Fibroblast of lung (primary cell): ENCODE measurements at regions not wholly inside any gene's neighbourhood (a gene's known extent, or its start where the extent isn't known, plus 50 kb on each side); places are given as distances from the start of the nearest gene placed in this dataset.

Source experiments
- EZH2 ChIP-seq: IDR thresholded peaks from 2 replicates; pipeline ENCODE4 v1.5.1; 2012; ENCODE audit warnings: low read length, control low read depth, mild to moderate bottlenecking; ENCODE audit errors: missing control alignments
- TF ChIP-seq, protein P1 (sequence below), 2 donors: IDR thresholded peaks in 1 of 2; conservative IDR thresholded peaks in 1 of 2; 1 replicate in 1 of 2; 2 replicates in 1 of 2; pipeline ENCODE4 v1.5.1; 2011 to 2012; ENCODE audit warnings: low read length in 2 of 2, control low read depth in 1 of 2, inconsistent platforms in 1 of 2, low read depth in 1 of 2, mild to moderate bottlenecking in 1 of 2

DNA sequence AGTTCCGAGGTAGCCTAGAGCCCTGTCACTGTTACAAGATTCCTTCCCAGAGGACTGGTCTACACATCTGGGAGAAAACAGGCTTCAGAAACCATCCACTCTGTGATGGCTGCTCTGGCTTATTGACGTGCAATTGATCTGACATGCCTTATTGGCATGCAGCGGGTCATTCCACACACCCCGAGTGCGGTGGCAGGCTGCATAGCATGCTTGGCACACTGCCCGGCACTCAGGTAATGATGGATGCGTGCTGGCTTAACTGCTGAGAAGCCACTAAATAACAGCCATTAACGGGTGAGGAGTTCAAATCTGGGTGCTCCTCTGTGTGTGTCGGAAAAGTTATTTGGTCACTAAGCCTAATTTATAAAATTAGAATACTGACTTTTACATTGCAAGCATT lies 67.9 kb upstream of the CDH4 start:
- TF ChIP-seq, protein P1, sequence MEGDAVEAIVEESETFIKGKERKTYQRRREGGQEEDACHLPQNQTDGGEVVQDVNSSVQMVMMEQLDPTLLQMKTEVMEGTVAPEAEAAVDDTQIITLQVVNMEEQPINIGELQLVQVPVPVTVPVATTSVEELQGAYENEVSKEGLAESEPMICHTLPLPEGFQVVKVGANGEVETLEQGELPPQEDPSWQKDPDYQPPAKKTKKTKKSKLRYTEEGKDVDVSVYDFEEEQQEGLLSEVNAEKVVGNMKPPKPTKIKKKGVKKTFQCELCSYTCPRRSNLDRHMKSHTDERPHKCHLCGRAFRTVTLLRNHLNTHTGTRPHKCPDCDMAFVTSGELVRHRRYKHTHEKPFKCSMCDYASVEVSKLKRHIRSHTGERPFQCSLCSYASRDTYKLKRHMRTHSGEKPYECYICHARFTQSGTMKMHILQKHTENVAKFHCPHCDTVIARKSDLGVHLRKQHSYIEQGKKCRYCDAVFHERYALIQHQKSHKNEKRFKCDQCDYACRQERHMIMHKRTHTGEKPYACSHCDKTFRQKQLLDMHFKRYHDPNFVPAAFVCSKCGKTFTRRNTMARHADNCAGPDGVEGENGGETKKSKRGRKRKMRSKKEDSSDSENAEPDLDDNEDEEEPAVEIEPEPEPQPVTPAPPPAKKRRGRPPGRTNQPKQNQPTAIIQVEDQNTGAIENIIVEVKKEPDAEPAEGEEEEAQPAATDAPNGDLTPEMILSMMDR (conservative IDR thresholded peaks at IDR 0.05 in 1 of 2, IDR thresholded peaks at IDR 0.05 in 1 of 2; ENCODE audit: low read depth in 1 of 2, low read length in 2 of 2) = no peak
- no peak for TF ChIP-seq EZH2
